ENCODE measurements at regions not wholly inside any gene's neighbourhood (a gene's known extent, or its start where the extent isn't known, plus 50 kb on each side); places are given as distances from the start of the nearest gene placed in this dataset.
"Not testable (repeated sequence)": the region's sequence is repeated elsewhere in the genome, so short reads cannot be mapped to it uniquely, and the experiment has no call there.

GRCh38 chr20:53859684-53860083 lies 210.7 kb downstream of the BCAS1 start:
- TF ChIP-seq CTCF (conservative IDR thresholded peaks at IDR 0.05), result no peak
- Histone ChIP-seq H4K5ac (ENCODE audit: insufficient read length, low read depth, low read length) (no peak overlapping the region), H3K18ac (ENCODE audit: insufficient read length, low read depth, low read length) (no peak overlapping the region), H2BK12ac (ENCODE audit: insufficient read length, low read depth, low read length) (no peak overlapping the region), H3K56ac (ENCODE audit: insufficient read length, low read depth, low read length) (no peak overlapping the region), H3K27ac (ENCODE audit: insufficient read length, low read depth, low read length) (no peak overlapping the region), H3K4me2 (ENCODE audit: insufficient read depth, insufficient read length, low read length) (no peak overlapping the region), H2BK120ac (ENCODE audit: low read depth, low read length, poor library complexity, severe bottlenecking) (no peak overlapping the region), H2BK5ac (ENCODE audit: insufficient read length, low read length) (no peak overlapping the region), H3K4ac (ENCODE audit: low read depth, low read length) (no peak overlapping the region), H4K20me1 (ENCODE audit: control insufficient read depth, insufficient read depth, insufficient read length) (no peaks in the 10 kb centered on the region), H2BK20ac (ENCODE audit: low read depth, low read length, poor library complexity, severe bottlenecking) (no peak overlapping the region), H3K4me1 (ENCODE audit: insufficient read depth, low read length) (peaks cover 3% of the 10 kb centered on the region; the same call in 1 of the 2 replicates), H2AK5ac (ENCODE audit: insufficient read length, low read length) (no peak overlapping the region), H3K27me3 (ENCODE audit: insufficient read depth, low read length) (no peaks in the 10 kb centered on the region), H2BK15ac (ENCODE audit: low read depth, low read length) (no peak overlapping the region), H3K9me3 (ENCODE audit: control insufficient read depth, low read depth, low read length) (no peaks in the 10 kb centered on the region), H2AFZ (ENCODE audit: low read length) (no peak overlapping the region), H3T11ph (ENCODE audit: low read length) (no peak overlapping the region), H4K91ac (ENCODE audit: insufficient read length, low read depth, low read length) (no peak overlapping the region), H3K23ac (ENCODE audit: insufficient read length, low read depth, low read length) (no peak overlapping the region), H3K79me2 (ENCODE audit: insufficient read depth, low read length) (no peaks in the 10 kb centered on the region), H3K14ac (ENCODE audit: insufficient read depth, low read length) (no peak overlapping the region), H3K9ac (ENCODE audit: extremely low read depth, insufficient read length, low read length) (no peak overlapping the region), H3K23me2 (ENCODE audit: insufficient read length, low read depth, low read length, poor library complexity, severe bottlenecking) (no peaks in the 10 kb centered on the region), H4K8ac (replicated peaks; ENCODE audit: insufficient read length, low read depth, low read length) (no peak overlapping the region), H3K79me1 (ENCODE audit: insufficient read depth, low read depth, low read length, poor library complexity, severe bottlenecking) (no peaks in the 10 kb centered on the region)
- WGBS (ENCODE audit: extremely low coverage, insufficient read length, low lambda C conversion rate), result no CpG with 5 or more reads among the region's 5 CpGs
- no peaks in the 10 kb centered on the region for H3K27me3 Mint-ChIP-seq (ENCODE audit: low read depth)
- no peaks in the 10 kb centered on the region for H3K36me3 Mint-ChIP-seq (ENCODE audit: insufficient read depth in 1 of 3, low read depth in 3 of 3)
- DNase-seq, result no peak
- H3K4me1 Mint-ChIP-seq, result peaks cover 44 to 52% of the 10 kb centered on the region in 2 experiments
- H3K9me3 Mint-ChIP-seq, result peaks cover 0 to 2% of the 10 kb centered on the region in 2 experiments; a peak in 1 of 5 replicates
- no peak overlapping the region for H3K4me3 Mint-ChIP-seq
- no peak overlapping the region for H3K27ac Mint-ChIP-seq

GRCh38 chr20:53859009-53859408 lies 211.4 kb downstream of the BCAS1 start:
- H4K20me1 ChIP-seq (ENCODE audit: control insufficient read depth, insufficient read depth, insufficient read length); H3K27me3 Mint-ChIP-seq (ENCODE audit: low read depth); H3K9me3 ChIP-seq (ENCODE audit: control insufficient read depth, low read depth, low read length); H3K23ac ChIP-seq (ENCODE audit: insufficient read length, low read depth, low read length); H4K91ac ChIP-seq (ENCODE audit: insufficient read length, low read depth, low read length); H3K4me1 ChIP-seq (ENCODE audit: insufficient read depth, low read length); H3K9ac ChIP-seq (ENCODE audit: extremely low read depth, insufficient read length, low read length); H3K14ac ChIP-seq (ENCODE audit: insufficient read depth, low read length); H3K18ac ChIP-seq (ENCODE audit: insufficient read length, low read depth, low read length); H3K27me3 ChIP-seq (ENCODE audit: insufficient read depth, low read length); H3K36me3 Mint-ChIP-seq (ENCODE audit: insufficient read depth in 1 of 3, low read depth in 3 of 3); H2BK12ac ChIP-seq (ENCODE audit: insufficient read length, low read depth, low read length); H3K27ac ChIP-seq (ENCODE audit: insufficient read length, low read depth, low read length); H3K4me3 Mint-ChIP-seq; H3K27ac Mint-ChIP-seq; H4K8ac ChIP-seq (replicated peaks; ENCODE audit: insufficient read length, low read depth, low read length); H4K5ac ChIP-seq (ENCODE audit: insufficient read length, low read depth, low read length); H2AFZ ChIP-seq (ENCODE audit: low read length); H2BK5ac ChIP-seq (ENCODE audit: insufficient read length, low read length); H3K79me2 ChIP-seq (ENCODE audit: insufficient read depth, low read length); H3T11ph ChIP-seq (ENCODE audit: low read length); DNase-seq; H3K79me1 ChIP-seq (ENCODE audit: insufficient read depth, low read depth, low read length, poor library complexity, severe bottlenecking); H2BK15ac ChIP-seq (ENCODE audit: low read depth, low read length); H2BK20ac ChIP-seq (ENCODE audit: low read depth, low read length, poor library complexity, severe bottlenecking); H2BK120ac ChIP-seq (ENCODE audit: low read depth, low read length, poor library complexity, severe bottlenecking); H3K9me3 Mint-ChIP-seq; H3K23me2 ChIP-seq (ENCODE audit: insufficient read length, low read depth, low read length, poor library complexity, severe bottlenecking); H3K56ac ChIP-seq (ENCODE audit: insufficient read length, low read depth, low read length); H3K4ac ChIP-seq (ENCODE audit: low read depth, low read length); H2AK5ac ChIP-seq (ENCODE audit: insufficient read length, low read length); H3K4me2 ChIP-seq (ENCODE audit: insufficient read depth, insufficient read length, low read length): not testable (repeated sequence)
- WGBS (ENCODE audit: extremely low coverage, insufficient read length, low lambda C conversion rate), result no CpG with 5 or more reads among the region's 5 CpGs
- H3K4me1 Mint-ChIP-seq, result peaks cover 37 to 45% of the 10 kb centered on the region in 2 experiments
